Transverse colon (tissue), 4 donors: ENCODE measurements at regions not wholly inside any gene's neighbourhood (a gene's known extent, or its start where the extent isn't known, plus 50 kb on each side); places are given as distances from the start of the nearest gene placed in this dataset.

Experiments used
- DNase-seq: peaks from one replicate; pipeline ENCODE4 v3.0.0-alpha.2; 2019
- H3K27ac ChIP-seq, 4 donors: fragments of 200-600 bp; sonication (generic); 2 replicates each; pipeline ENCODE4 v1.5.1; 2016 to 2018; ENCODE audit warnings: inconsistent platforms in 4 of 4
- H3K27me3 ChIP-seq: fragments of 200-600 bp; sonication (generic); 2 replicates; pipeline ENCODE4 v1.5.1; 2017; ENCODE audit warnings: inconsistent platforms
- H3K36me3 ChIP-seq, 4 donors: fragments of 200-600 bp; sonication (generic); 2 replicates each; pipeline ENCODE4 v1.5.1; 2017 to 2019; ENCODE audit warnings: inconsistent platforms in 4 of 4
- H3K4me1 ChIP-seq, 4 donors: fragments of 200-600 bp; sonication (generic); 2 replicates each; pipeline ENCODE4 v1.5.1; 2017 to 2020; ENCODE audit warnings: inconsistent platforms in 4 of 4
- H3K4me3 ChIP-seq, 4 donors: fragments of 200-600 bp; sonication (generic); 1 replicate in 1 of 4; 2 replicates in 3 of 4; pipeline versions ENCODE4 v1.5.1 to v1.6.1; 2017 to 2019; ENCODE audit warnings: inconsistent platforms in 4 of 4
- H3K9me3 ChIP-seq, 2 donors: fragments of 200-600 bp; sonication (generic); 2 replicates each; pipeline ENCODE4 v1.5.1; 2017 to 2019; ENCODE audit warnings: inconsistent platforms in 2 of 2
- EP300 ChIP-seq: sonication (generic); formaldehyde crosslinking; IDR thresholded peaks from one replicate; pipeline ENCODE4 v1.6.1; 2017; ENCODE audit warnings: antibody characterized with exemption, low read depth
- POLR2A ChIP-seq: fragments of 450-650 bp; IDR thresholded peaks from one replicate; pipeline ENCODE4 v1.6.1; 2016; ENCODE audit warnings: antibody characterized with exemption, mild to moderate bottlenecking, moderate library complexity
- POLR2AphosphoS5 ChIP-seq, 3 donors: sonication (generic); formaldehyde crosslinking; IDR thresholded peaks; one replicate each; pipeline ENCODE4 v1.6.1; 2016; ENCODE audit warnings: antibody characterized with exemption in 3 of 3
- WGBS, 2 donors: methylation state at CpG; one replicate each; pipeline ENCODE4 v1.1.5; 2018; ENCODE audit warnings: low coverage in 1 of 2; 5-methylcytosine and 5-hydroxymethylcytosine counted together
- in situ Hi-C, 4 donors: fragments of 200-750 bp; cut with MboI; loops; one replicate each; pipeline versions ENCODE4 v1.15.0 to v1.15.1; 2017; ENCODE audit warnings: low sequenced_read_pairs in 3 of 4, low pct_ligation_motif_present in 1 of 4, low pct_unique_long_range_greater_than_20kb in 1 of 4
- intact Hi-C: fragments of 100-400 bp; cut with DNase I; formaldehyde crosslinking; loops from one replicate; pipeline ENCODE4 v1.15.1; 2023; ENCODE audit warnings: low total_unique reads
- TF ChIP-seq, protein P1 (sequence below), 5 experiments: fragments of 200-600 bp in 3 of 5; fragments of 450-650 bp in 2 of 5; sonication (generic) in 3 of 5; IDR thresholded peaks; 1 replicate in 2 of 5; 2 replicates in 3 of 5; pipeline ENCODE4 v1.5.1; 2016 to 2017; ENCODE audit warnings: antibody characterized with exemption in 5 of 5, inconsistent platforms in 3 of 5, mild to moderate bottlenecking in 2 of 5, moderate library complexity in 1 of 5

DNA sequence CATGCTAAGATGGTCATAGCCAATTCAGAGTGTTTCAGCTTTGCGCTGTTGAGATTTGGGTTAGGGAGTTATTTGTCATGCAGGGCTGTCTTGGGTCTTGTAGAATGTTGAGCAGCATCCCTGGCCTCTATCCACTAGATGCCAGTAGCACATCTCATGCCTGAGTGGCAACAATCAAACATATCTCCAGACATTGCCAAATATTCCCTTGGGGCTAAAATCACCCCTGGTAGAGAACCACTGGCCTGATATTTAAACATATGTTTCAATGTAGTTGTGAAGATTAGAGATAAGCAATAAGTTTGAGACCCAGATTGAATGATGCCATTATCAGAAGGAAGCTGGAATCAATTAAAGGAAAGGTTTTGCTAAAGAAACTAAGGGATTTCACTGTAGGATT is 463.3 kb downstream of the DOK5 start:
- Histone ChIP-seq H3K9me3 (no peaks in the 10 kb centered on the region), H3K27me3 (no peaks in the 10 kb centered on the region), H3K36me3 (no peaks in the 10 kb centered on the region), H3K4me3 (no peak overlapping the region), H3K4me1 (no peaks in the 10 kb centered on the region), H3K27ac (no peak overlapping the region)
- intact Hi-C loops = no loop called here
- no peak for DNase-seq
- in situ Hi-C loops = no loop called here
- TF ChIP-seq, protein P1, sequence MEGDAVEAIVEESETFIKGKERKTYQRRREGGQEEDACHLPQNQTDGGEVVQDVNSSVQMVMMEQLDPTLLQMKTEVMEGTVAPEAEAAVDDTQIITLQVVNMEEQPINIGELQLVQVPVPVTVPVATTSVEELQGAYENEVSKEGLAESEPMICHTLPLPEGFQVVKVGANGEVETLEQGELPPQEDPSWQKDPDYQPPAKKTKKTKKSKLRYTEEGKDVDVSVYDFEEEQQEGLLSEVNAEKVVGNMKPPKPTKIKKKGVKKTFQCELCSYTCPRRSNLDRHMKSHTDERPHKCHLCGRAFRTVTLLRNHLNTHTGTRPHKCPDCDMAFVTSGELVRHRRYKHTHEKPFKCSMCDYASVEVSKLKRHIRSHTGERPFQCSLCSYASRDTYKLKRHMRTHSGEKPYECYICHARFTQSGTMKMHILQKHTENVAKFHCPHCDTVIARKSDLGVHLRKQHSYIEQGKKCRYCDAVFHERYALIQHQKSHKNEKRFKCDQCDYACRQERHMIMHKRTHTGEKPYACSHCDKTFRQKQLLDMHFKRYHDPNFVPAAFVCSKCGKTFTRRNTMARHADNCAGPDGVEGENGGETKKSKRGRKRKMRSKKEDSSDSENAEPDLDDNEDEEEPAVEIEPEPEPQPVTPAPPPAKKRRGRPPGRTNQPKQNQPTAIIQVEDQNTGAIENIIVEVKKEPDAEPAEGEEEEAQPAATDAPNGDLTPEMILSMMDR (IDR thresholded peaks at IDR 0.05) = no peak
- TF ChIP-seq POLR2AphosphoS5 (IDR thresholded peaks at IDR 0.05) = no peak
- TF ChIP-seq EP300 = no peak
- TF ChIP-seq POLR2A = no peak
- WGBS, 2 donors = 100% methylated on average over 1 of the region's 1 CpG; no CpG with 5 or more reads in 1 of the 2 donors

DNA sequence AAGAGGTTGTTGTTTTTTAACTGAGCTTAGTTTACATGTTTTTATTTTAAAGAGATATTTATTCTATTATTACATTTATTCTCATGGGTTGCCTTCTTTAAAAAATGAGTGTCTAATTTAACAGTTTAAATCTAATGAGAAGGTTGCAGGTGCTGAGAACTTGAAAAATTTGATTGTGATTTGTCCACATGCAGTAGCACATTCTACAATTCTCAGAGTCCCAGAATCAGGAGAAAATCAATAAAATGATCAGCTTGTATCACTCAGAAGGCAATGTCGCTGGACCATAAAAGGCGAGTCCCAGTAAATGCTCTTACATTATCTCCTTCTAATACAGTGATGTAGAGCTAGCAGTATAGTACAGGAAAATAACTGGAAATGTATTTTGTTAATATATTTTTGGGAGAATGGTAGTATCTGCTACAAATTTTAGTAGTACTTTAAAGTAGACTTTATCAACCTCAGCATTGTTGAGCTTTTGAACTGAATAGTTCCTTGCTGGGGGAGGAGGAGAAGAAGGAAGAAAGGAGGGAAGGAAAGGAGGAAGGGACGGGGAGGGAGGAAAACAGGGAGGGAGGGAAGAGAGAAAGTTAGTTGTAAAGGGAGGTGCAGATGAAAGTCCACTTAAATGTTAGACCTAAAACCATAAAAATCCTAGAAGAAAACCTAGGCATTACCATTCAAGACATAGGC is 458.0 kb downstream of the DOK5 start:
- TF ChIP-seq POLR2A (no peak), EP300 (no peak), POLR2AphosphoS5 (IDR thresholded peaks at IDR 0.05) (no peak)
- TF ChIP-seq, protein P1 (IDR thresholded peaks at IDR 0.05) = no peak
- Histone ChIP-seq H3K27ac (no peak overlapping the region), H3K4me3 (no peak overlapping the region), H3K9me3 (no peaks in the 10 kb centered on the region), H3K4me1 (no peaks in the 10 kb centered on the region), H3K27me3 (no peaks in the 10 kb centered on the region), H3K36me3 (no peaks in the 10 kb centered on the region)
- intact Hi-C loops (no loop called here), in situ Hi-C loops (no loop called here)
- DNase-seq = no peak
- 87 to 91% methylated on average over 3 of the region's 3 CpGs for WGBS, 2 donors

DNA sequence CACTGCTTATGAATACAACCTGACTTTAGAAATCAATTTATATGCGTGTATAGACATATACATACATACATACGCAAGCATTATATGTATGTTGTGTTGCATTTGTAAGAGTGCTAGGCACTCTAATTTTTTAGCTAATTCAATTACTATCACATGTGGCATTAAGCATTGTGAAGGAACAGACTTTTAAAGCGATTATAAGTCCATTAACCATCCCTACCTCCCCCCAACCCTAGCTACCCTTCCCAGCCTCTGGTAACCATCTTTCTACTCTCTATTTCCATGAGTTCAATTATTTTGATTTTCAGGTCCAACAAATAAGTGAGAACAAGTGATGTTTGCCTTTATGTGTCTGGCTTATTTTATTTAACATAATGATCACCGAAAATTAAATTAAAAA is 453.8 kb downstream of the DOK5 start:
- Histone ChIP-seq H3K4me3 (no peak overlapping the region), H3K36me3 (no peaks in the 10 kb centered on the region), H3K27ac (no peak overlapping the region), H3K9me3 (no peaks in the 10 kb centered on the region), H3K4me1 (no peaks in the 10 kb centered on the region), H3K27me3 (no peaks in the 10 kb centered on the region)
- 84 to 85% methylated on average over 4 of the region's 4 CpGs for WGBS, 2 donors
- no peak for TF ChIP-seq EP300
- TF ChIP-seq POLR2A = no peak
- TF ChIP-seq, protein P1 (IDR thresholded peaks at IDR 0.05) = no peak
- TF ChIP-seq POLR2AphosphoS5 (IDR thresholded peaks at IDR 0.05) = no peak
- in situ Hi-C loops = no loop called here
- intact Hi-C loops = no loop called here
- DNase-seq = no peak

- TF ChIP-seq POLR2AphosphoS5 (IDR thresholded peaks at IDR 0.05) (no peak), POLR2A (no peak), EP300 (no peak)
- TF ChIP-seq, protein P1 (IDR thresholded peaks at IDR 0.05) = no peak
- H3K9me3 ChIP-seq = no peaks in the 10 kb centered on the region
- H3K36me3 ChIP-seq = no peaks in the 10 kb centered on the region
- intact Hi-C loops = no loop called here
- no peak for DNase-seq
- H3K27ac ChIP-seq = no peak overlapping the region
- 50 to 64% methylated on average over 1 of the region's 1 CpG for WGBS, 2 donors
- no peak overlapping the region for H3K4me3 ChIP-seq
- in situ Hi-C loops = no loop called here
- no peaks in the 10 kb centered on the region for H3K4me1 ChIP-seq
- H3K27me3 ChIP-seq = no peaks in the 10 kb centered on the region
Observed at GRCh38 chr20:54928564-54928963, 453.2 kb downstream of the DOK5 start.
